AG09309 (cell line): ENCODE measurements at regions not wholly inside any gene's neighbourhood (a gene's known extent, or its start where the extent isn't known, plus 50 kb on each side); places are given as distances from the start of the nearest gene placed in this dataset.

Experiments
- DNase-seq: peaks from one replicate; pipeline ENCODE4 v3.0.0-alpha.2; 2010; ENCODE audit warnings: low read depth
- H3K4me3 ChIP-seq: 2 replicates; pipeline ENCODE4 v1.5.1; 2011; ENCODE audit warnings: mild to moderate bottlenecking, low read depth, low read length, moderate library complexity; ENCODE audit not compliant: control insufficient read depth
- CTCF ChIP-seq: IDR thresholded peaks from 2 replicates; pipeline ENCODE4 v1.5.1; 2011; ENCODE audit warnings: mild to moderate bottlenecking, low read depth, low read length, inconsistent platforms; ENCODE audit not compliant: insufficient read depth, control insufficient read depth; ENCODE audit errors: missing control alignments

DNA sequence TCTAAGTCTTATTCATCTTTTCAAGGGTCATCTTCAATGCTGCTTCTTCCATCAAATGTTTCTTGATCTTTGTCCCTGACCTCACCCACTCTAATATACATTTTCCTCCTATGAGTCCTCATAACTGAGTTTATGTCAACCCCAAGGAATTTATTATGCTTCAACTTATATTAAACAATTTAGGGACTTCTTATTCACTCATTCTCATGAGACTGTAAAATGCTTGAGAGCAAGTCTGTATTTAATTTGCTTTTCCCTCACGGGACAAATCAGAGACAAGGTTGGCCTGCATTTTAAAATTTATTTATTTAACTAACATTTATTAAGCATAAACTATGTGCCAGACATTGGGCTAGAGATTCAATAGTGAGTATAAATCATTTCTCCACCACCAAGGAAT is 312.0 kb upstream of the NT5E start:
- DNase-seq = no peak
- H3K4me3 ChIP-seq = no peak overlapping the region
- no peak for TF ChIP-seq CTCF

DNA sequence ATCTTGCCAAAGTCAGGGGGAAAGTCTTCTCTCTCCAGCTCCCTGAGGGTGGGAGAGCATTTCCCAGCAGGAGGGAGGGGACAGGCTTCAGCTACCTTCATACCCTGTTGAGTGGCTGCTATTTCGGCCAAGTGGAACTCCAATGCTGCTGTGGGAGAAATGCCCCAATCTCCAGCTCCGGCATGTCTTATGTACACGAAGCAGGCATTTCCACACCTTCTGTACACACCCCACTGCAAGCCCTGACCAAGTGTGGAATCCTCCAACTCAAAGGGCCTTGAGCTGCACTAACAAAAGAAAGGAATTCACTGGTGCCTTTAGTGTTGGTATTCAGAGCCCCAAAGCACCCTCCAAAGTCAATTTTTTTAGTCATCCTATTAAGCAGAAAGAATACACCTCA is 313.6 kb upstream of the NT5E start:
- no peak for DNase-seq
- no peak overlapping the region for H3K4me3 ChIP-seq
- TF ChIP-seq CTCF = no peak

DNA sequence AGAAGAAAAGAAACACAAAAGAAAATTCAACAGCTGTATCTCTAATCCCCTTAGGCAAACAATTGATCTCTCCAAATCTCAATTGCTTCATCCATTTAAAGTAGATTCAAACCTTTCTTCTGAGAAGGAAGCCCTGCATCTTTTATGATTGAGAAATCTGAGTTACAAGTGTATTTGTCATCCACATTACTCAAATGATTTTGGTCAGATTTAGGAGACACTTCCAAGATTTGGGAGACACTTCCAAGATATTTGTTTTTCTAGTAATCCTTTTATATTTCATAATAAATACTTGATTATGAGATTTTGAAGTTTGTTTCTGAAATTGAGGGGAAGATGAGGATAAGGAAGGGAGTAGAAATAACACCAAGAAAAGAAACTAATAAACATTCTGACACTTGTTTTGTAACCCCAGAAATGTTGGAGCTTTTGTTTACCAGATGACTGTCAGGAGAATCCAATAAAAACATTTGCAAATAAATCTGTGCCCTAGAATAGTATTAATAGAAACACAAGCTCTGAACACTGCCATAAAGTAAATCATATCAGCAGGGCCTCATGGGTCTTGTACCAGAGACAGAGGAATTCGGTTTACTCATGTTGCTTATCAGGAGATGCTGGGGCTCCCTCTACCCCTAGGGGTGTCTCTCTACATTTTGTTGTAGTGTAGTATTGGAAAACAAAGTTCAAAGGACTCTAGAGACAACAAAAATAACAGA is 314.3 kb upstream of the NT5E start:
- peak; percentile 82 for DNase-seq
- TF ChIP-seq CTCF = peak; percentile 14
- H3K4me3 ChIP-seq = no peak overlapping the region

GRCh38 chr6:85134172-85134571 is 315.7 kb upstream of the NT5E start:
- no peak overlapping the region for H3K4me3 ChIP-seq

DNA sequence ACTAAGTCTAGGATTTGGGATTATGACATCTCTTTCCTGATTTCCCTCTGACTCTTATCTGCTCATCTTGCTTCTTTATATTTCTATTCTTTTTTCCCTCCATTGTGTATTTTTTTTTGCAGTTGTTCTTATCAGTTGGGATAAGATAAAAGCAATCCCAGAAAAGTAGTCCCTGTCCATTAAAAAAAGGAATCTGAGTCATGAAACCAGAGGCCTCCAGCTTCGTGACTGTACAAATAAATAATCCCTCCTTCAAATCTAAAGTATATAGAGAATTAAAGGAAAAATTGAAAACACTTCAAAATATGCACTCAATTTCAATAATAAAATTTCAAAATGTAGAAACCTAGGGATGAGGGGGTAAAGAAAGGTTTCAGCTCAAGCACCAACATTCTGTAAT is 317.8 kb upstream of the NT5E start:
- no peak overlapping the region for H3K4me3 ChIP-seq
- no peak for TF ChIP-seq CTCF
- no peak for DNase-seq

More at GRCh38 chr6:85134172-85134571, 315.7 kb upstream of the NT5E start:
- no peak for DNase-seq
- no peak for TF ChIP-seq CTCF

- H3K4me3 ChIP-seq = no peak overlapping the region
- DNase-seq = no peak
- no peak for TF ChIP-seq CTCF
These were observed 319.1 kb upstream of the NT5E start for GRCh38 chr6:85130743-85131142.
